SK-MEL-5 (cell line): ENCODE measurements at regions not wholly inside any gene's neighbourhood (a gene's known extent, or its start where the extent isn't known, plus 50 kb on each side); places are given as distances from the start of the nearest gene placed in this dataset.

Source experiments
- DNase-seq: peaks from one replicate; pipeline ENCODE4 v3.0.0-alpha.2; 2016; ENCODE audit warnings: low read depth, low spot score
- in situ Hi-C: cut with HindIII; loops from 2 replicates; pipeline ENCODE4 v1.10.0; 2016; ENCODE audit warnings: low sequenced_read_pairs, high pct_unique_total_duplicates, low pct_unique_long_range_greater_than_20kb

DNA sequence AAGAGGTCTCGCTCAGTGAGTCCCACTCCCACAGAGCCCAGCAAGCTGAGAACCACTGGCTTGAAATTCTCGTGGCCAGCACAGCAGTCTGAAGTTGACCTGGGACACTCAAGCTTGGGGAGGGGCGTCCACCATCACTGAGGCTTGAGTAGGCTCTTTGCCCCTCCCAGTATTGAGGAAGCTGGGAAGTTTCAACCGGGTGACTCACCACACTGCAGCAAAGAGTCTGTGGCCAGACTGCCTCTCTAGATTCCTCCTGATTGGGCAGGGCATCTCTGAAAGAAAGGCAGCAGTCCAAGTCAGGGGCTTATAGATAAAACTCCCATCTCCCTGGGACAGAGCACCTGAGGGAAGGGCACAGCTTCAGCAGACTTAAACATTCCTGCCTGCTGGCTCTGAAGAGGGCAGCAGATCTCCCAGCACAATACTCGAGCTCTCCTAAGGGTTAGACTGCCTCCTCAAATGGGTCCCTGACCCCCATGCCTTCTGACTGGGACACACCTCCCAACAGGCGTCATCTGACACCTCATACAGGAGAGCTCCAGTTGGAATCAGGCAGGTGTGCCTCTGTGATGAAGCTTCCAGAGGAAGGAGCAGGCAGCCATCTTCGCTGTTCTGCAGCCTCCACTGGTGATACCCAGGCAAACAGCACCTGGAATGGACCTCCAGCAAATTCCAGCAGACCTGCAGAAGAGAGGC is 970.9 kb upstream of the LRRN3 start:
- in situ Hi-C loops = no loop called here

GRCh38 chr7:110129159-110129558 is 961.8 kb upstream of the LRRN3 start:
- in situ Hi-C loops = no loop called here
- no peak for DNase-seq

More for the DNA sequence above, 970.9 kb upstream of the LRRN3 start:
- DNase-seq = no peak

- in situ Hi-C loops = no loop called here
- peak; percentile 12 for DNase-seq
Observed at GRCh38 chr7:110130669-110131068, 960.3 kb upstream of the LRRN3 start.

DNA sequence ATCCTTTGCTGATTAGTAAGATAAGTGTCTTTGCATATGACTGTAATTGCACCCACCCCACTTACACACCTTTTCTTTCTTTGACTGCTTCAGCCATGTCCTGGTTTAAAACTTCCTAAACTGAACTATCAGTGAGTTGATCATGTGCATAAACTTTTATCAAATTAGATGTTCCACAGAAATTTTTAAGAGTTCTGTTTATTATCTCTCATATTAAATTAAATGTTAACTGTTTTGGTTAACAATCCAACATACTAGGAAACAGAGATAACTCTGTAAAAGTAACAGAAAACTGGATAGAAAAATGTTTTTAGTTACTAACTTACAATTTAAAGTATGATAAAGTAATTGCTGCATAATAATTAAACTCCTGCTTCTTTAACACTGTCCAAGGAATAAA is 959.6 kb upstream of the LRRN3 start:
- in situ Hi-C loops = no loop called here
- DNase-seq = no peak

GRCh38 chr7:110139056-110139455 is 951.9 kb upstream of the LRRN3 start:
- DNase-seq = no peak
- in situ Hi-C loops = no loop called here

DNA sequence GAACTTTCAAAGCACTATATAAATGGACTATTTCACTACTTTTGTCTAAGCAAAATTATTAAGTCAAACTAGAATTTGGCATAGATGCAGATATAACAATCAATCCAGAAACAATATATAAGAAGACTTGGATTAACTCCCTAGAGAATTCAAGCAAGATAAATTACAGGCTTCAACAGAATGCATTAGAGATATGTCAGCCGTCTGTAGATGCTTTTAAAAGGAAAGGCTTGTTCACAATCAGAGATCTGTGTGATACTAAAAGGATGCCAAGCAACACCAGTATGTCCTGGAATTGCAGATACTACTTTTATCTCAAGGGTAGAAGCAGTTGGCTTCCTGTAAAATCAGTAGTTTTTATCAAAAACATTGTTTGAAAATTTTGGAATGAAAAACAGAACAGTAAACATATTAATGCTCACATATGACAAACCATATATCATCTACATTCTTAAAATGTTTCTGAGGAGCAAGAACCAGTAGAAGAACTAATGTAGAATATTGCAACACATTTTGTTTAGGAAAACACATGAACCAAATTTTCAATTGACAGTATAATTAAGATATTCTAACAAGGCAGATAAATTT is 947.9 kb upstream of the LRRN3 start:
- no peak for DNase-seq
- in situ Hi-C loops = no loop called here

- no peak for DNase-seq
- in situ Hi-C loops = no loop called here
Observed at GRCh38 chr7:110144599-110144998, 946.3 kb upstream of the LRRN3 start.

GRCh38 chr7:110148054-110148453 is 942.9 kb upstream of the LRRN3 start:
- in situ Hi-C loops = no loop called here
- no peak for DNase-seq

DNA sequence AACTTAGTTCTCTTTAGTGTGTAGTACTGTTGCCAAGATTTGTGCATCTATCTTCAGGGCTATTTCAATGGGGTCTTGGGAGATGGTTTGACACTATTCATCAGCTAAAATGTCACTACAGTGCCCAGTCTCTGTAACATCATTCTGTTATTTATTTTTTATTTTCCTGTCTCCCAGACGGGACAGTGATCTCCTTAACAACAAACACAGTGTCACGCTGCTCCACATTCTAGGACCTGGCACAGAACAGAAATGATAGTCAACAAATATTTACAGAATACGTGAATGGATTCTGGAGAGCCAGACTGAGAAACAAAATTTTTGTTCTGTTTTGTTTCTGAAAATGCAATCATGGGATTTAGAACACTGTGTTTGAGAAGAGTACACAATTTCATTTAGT is 937.7 kb upstream of the LRRN3 start:
- in situ Hi-C loops = no loop called here
- no peak for DNase-seq

DNA sequence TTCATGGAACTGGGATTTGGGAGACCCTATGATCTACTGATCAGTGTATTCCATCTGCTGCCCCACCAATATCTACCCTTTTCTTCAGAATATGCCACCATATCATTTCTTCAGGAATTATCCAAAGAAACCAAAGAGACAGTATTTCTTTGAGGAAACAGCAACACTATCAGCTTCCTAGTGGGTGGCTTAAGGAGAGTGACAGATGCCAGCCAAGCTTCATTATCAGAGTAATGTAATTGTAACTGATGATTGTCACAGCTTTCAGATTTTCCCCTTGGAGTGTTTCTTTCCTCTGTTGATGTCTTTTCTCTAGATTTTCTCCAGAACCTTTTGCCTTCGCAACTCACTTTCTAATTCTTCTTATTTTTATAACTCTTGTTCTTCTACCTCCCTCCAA is 934.4 kb upstream of the LRRN3 start:
- no peak for DNase-seq
- in situ Hi-C loops = no loop called here

- in situ Hi-C loops = no loop called here
- no peak for DNase-seq
Observed at GRCh38 chr7:110157631-110158362, 933.1 kb upstream of the LRRN3 start.

- in situ Hi-C loops = no loop called here
- DNase-seq = no peak
Observed at GRCh38 chr7:110168010-110168409, 922.9 kb upstream of the LRRN3 start.

- in situ Hi-C loops = no loop called here
- DNase-seq = no peak
Observed at GRCh38 chr7:110170841-110171240, 920.1 kb upstream of the LRRN3 start.

DNA sequence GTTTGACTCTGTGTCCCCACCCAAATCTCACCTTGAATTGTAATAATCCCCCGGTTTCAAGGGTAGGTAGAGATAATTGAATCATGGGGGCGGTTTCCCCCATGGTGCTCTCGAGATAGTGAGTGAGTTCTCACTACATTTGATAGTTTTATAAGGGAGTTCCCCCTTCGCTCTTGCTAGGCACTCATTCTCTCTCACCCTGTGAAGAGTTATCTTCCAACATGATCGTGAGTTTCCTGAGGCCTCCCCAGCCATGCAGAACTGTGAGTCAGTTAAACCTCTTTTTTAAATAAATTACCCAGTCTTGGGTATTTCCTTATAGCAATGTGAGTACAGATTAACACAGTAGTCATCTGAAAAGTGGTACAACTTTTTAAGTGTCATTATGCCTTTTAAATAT is 913.5 kb upstream of the LRRN3 start:
- in situ Hi-C loops = no loop called here
- DNase-seq = no peak

DNA sequence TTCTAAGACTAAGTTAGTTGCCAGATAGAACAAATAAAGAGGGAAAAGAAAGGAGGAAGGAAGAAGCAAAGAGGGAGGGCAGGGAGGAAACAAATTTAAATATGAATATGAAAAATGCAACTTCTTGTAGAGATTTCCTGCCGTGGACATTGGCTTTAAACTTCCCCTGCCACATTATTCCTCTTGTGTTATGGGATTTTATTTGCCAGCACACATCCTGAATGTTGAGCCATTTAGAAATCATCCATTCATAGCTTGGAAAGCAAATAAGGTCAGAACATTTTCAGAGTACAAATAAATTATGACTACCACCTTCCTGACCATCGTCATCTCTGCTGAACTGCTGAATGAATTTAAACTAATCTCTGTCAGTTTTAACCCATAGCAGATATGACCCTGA is 911.9 kb upstream of the LRRN3 start:
- no peak for DNase-seq
- in situ Hi-C loops = no loop called here

GRCh38 chr7:110181768-110182167 is 909.2 kb upstream of the LRRN3 start:
- in situ Hi-C loops = no loop called here
- DNase-seq = no peak

GRCh38 chr7:110186334-110186733 is 904.6 kb upstream of the LRRN3 start:
- in situ Hi-C loops = no loop called here
- no peak for DNase-seq

GRCh38 chr7:110187877-110188554 is 902.9 kb upstream of the LRRN3 start:
- no peak for DNase-seq
- in situ Hi-C loops = no loop called here
